Islet precursor cell (in vitro differentiated cells): ENCODE measurements at regions not wholly inside any gene's neighbourhood (a gene's known extent, or its start where the extent isn't known, plus 50 kb on each side); places are given as distances from the start of the nearest gene placed in this dataset.

Source experiments
- DNase-seq: peaks from one replicate; pipeline ENCODE4 v3.0.0-alpha.2; 2018

DNA sequence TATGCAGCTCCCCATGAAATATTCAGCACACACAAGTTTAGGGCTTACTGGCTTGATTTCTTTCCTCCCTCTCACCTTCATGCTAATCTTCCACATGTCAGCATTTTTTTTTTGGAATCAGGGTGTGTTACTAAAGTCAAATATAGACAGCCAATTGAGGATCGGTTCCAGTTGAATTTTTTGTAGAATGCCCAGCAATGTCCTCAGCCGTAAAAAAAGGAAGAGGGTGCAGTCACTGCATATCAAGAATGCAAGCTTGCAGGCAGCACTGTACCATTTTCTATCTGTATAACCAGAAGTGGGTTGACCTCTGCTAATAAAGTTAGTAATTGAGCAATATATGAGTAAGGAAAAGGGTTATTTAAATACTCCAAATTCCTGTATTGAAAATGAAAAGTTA, 51.4 kb upstream of the CHMP2B start:
- no peak for DNase-seq

DNA sequence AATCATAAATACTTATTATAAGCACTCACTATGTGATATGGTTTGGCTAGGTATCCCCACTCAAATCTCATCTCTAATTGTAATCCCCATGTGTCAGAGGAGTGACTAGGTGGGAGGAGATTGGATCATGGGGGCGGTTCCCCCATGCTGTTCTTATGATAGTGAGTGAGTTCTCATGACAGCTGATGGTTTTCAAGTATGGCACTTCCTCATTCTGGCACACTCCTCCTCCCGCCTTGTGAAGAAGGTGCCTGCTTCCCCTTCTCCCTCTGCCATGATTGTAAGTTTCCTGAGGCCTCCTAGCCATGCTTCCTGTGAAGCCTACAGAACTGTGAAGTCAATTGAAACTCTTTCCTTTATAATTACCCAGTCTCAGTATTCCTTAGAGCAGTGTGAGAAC, 53.3 kb upstream of the CHMP2B start:
- DNase-seq: no peak

DNA sequence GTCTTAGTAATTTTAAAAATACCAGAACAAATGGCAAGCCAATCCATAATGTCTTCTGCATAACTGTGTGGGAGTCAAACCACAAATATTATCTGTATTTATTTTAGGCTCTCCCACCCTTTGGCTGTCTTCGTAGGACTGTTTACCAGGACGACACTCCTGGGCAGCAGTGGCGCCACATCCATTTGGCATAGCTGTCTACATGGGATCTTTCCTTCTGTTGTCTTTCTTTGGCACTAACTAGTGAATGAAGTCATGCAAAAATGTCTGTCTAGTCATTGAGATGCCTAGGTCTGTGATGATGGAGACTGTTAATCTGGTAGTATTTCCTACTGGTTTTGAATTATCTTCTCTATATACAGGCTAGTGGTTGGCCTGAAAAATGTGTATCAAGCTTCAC, 54.0 kb upstream of the CHMP2B start:
- DNase-seq: no peak

DNA sequence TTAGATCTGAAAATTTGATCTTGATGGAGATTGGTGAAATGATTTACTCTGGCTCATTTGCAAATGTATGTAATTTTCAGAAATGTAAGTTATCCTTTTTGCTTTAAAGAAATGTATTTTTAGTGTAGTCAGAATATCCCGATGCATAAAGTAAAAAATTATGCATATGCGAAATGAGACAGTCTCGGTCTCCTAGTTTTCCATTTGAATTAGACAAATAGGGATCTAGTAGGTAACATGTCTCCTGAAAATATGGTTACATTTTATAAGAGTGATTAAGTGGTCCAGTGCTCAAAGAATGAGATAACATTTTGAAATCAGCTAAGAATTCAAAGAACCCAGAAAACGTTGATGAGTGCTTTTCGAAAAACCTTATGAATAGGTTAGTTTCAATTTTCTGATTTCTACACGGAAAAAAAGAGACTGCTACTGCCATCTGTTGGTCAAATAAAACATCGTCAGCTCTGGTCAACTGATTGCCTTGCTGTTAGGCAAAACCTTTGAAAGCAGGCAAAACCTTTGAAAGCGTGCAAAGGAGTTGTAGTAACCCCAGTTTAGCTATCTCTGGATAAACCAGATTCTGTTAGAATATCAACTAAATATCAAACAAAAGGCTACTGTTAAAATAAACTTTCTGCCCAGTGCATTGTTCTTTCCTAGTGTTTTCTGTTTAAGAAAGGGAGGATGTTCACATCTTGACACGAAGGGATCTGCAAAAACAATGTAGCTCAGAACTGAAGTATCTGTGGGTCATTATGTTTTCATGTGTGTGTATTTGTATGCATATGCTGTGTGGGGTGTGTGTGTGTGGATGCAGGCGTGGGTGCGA, 59.3 kb upstream of the CHMP2B start:
- DNase-seq: no peak

DNA sequence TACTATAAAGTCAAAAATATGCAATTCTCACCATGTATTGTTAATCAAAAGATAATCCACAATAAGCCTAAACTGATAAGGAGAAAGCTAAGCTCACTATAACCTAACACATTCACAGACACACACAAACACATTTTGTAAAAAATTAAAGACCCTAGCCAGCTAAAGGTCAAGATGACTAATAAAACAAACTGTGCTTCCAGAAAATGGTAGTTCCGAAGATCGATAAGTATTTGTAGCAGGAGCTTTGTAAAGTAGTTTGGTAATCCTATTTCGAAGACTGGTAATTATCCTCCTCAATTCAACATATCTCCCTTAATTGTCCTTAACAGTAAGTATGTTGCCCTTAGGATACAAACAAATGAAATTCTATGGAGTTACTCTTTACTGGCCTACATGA, 62.9 kb upstream of the CHMP2B start:
- no peak for DNase-seq

DNA sequence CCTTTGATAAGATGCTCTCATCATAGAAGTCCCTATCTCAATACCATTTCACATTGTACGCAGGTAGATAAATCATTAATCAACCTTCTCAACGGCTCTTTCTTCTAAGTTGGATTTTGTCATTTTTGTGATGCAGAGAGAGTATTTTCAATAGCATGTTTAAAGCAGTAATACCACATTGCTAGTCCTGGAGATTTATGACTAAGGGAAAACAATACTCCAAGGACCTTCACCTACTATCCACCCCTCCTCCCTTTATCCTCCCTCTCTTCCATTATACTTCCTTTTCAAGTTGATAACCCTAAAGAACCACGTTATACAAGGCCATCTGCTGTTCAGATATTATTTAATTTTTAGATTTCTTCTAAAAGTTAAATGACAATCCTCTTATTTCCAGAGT, 65.3 kb upstream of the CHMP2B start:
- no peak for DNase-seq

DNA sequence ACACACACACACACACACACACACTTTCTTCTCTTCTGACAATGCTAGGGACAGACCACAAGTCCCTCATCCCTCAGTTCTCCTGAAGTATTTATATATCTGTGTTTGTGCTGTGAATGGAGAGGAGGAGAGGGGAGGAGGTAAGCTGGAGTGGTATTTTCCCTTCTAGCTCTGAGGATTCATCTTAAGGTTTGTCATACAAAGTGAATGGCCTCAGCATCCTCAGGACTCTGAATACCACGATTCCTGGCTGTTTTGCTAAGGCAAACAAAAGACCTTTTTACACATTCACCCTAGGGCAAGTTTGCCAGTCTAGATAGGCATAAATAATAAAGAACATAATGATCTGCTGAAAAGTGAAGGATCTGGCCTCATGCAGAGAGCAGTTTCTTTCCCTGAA, 65.7 kb upstream of the CHMP2B start:
- no peak for DNase-seq

DNA sequence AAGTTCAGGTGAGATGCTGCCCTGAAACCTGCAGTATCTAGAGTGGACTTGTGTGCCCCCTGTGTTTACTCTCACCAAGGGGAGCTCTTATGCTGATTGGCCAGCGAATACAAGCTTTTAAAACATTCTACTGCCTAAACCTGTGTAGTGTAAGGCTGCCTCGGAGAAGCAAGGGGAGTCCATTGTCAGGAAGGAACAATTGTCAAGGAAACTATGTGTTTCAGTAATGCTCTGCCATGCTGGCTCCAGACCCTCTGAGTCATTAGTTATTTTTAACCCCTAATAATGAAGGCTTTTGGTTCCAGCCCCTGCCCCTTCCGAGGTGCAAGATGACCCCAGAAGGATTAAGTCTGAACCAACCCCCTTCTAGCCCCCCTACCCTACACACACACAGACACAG, 66.1 kb upstream of the CHMP2B start:
- DNase-seq: no peak

DNA sequence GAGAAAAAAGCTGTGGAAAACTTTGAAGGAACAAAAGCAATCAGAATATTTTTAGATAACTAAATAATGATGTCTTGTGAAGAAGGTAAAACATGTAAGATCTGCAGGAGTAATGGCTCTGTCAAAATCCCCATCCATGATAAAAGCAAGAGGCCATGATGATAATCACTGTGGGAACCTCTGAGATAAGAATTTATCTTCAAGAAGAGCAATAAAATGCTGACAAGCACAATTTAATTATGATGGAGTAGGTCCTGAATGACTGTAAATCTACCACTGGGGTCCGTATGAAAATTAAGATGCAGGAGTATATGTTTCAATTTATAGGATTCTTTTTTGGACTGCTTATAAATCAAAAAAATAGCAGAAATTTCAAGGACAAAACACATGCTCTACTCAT, 68.3 kb upstream of the CHMP2B start:
- DNase-seq: no peak

DNA sequence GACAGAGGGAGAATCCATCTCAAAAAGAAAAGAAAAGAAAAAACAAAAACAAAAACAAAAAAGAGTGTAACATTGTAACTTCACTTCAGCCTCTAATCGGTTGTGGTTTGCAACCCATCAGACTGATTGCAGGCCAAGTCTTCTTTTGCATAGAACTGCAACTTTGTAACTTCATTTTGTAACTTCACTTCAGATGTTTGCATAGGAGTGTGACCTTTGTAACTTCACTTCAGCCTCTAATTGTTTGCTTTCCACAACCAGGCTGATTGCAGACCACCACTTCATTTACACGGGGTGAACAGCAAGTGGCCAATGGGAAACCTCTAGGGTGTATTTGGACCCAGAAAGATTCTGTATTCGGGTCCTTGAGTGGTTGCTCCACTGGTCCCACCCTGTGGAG, 79.1 kb upstream of the CHMP2B start:
- no peak for DNase-seq

DNA sequence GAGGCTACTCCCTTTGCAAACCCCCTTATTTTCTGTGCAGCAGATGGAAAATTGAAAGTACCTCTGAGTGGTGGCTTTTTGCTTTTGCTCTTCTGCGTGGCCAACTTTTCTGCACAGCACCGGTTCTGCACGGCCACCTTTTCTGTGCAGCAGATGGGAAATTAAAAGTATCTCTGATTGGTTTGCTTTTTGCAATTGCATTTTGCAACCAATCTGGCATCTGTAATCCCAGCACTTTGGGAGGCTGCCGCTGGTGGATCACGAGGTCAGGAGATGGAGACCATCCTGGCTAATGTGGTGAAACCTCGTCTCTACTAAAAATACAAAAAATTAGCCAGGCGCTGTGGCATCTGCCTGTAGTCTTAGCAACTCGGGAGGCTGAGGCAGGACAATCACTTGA, 79.5 kb upstream of the CHMP2B start:
- no peak for DNase-seq

DNA sequence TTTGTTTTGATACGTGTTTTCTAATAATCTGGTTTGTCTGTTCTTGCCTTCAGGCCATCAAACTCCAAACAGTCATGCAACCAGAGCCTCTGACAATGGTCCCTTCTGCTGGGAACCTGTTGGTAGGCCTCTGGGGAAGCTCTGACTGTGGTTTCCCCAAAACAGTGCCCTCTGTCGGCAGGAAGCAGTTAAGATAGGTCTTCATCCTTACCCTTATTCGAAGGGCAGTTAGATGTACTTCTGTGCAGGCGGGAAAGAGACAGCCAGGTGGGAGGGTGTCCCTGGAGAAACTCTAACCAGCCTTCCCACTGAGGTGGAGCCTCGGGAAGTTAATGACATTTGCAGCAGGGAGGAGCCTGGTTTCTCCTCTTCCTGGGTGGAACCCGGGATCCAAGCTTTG, 81.6 kb upstream of the CHMP2B start:
- DNase-seq: peak; percentile 74

DNA sequence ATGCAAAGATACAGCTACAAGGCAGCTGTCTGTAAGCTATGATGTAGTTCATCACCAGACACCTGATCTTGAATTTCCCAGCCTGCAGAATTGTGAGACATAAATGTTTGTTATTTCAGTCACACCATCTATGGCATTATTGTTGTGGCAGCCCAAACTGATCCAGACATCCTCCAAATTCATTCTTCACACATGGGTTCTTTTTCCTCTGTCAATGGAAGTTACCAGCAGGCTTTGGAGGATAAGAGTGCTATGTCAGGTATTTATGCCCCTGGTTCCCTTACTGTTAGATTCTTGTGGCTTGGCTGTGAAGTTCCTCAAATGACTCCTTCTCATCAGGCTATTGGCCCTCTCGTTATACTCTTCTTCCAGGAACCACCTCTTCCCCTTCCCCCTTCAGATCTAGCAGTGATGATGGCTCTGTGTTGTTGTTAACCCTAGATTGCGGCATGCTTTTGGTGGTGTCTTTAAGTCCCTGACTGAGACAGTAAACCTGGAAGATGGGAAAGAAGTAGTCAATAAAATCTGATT, 91.0 kb upstream of the CHMP2B start:
- DNase-seq: peak; percentile 52

DNA sequence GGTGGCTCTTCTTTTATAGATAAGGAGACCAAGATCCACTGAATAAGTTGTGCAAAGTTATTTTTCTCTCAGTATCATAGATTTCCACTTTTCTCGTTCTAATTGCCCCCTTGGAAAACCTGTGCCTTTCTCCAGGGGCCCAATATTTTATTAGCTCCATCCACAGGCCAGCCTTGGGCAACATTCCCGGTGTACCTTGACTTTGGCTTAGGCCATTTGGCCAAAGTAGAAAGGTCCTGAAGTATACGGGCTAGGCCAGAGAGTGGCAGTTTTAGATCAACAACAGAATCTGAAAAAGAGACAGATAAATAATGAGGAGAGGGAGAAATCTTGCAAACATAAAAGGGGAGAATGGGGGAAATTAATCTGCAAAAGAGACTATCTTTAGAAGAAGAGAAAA, 91.7 kb upstream of the CHMP2B start:
- no peak for DNase-seq

DNA sequence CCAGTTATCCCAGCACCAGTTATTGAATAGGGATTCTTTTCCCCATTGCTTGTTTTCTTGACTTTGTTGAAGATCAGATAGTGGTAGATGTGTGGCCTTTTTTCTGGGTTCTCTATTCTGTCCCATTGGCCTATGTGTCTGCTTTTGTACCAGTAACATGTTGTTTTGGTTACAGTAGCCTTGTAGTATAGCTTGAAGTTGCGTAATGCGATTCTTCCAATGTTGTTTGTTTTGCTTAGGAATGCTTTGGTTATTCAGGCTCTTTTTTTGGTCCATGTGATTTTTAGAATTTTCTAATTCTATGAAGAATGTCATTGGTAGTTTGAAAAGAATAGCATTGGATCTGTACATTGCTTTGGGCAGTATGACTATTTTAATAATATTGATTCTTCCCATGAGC, 94.3 kb upstream of the CHMP2B start:
- no peak for DNase-seq

DNA sequence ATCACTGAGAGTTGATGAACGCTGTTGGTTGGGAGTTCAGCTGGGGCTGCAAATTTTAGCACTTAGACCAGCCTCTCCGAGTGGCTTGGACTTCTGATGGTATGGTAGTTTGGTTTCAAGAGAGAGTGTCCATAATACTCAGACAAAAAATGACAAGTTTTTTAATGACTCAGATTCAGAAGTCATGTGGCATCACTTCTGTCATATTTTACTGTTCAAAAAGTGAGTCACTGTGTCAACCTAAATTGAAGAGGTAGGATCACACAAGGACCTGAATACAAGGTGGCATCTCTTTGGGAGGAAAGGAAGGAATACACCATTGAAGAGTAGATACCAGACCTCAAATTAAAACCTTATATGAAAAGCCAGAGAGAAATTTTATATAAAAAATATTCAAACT, 99.1 kb upstream of the CHMP2B start:
- no peak for DNase-seq

DNA sequence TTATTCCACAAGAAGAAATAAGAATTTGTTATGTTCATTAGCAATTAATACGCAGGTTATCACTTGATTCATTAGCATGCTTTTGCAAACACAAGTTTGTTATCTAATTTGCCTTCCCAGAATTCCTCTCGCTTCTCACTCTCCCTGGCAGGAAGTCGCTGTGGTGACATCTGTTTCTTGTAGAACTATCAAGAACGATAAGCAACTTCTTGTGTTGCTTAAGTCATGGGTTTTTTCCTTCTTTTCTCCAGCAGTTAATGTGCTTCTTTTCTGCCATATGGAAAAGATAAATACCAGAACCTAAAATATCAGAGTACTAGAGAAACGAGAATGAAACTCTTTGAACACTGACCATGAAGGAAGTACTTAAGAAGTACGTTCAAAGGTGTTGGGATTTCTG, 99.8 kb upstream of the CHMP2B start:
- DNase-seq: no peak

DNA sequence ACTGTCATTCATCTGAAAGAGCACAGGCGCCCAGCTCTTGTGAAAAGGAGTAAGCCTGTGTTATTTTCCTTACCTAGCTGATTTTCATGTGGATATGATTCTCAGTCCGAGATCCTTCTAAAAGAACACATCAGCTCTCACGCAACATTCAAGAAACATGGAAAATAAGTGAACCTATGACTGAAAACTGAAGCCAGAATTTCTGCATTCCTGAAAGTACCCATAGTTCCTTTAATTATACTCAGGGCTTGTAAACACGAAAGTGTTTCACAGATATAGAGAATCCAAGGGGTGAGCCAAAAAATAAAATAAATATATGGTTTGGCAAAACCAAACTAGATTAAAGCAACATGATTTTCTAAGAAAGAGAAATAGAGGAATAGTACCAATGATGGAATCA, 100.8 kb upstream of the CHMP2B start:
- DNase-seq: no peak

DNA sequence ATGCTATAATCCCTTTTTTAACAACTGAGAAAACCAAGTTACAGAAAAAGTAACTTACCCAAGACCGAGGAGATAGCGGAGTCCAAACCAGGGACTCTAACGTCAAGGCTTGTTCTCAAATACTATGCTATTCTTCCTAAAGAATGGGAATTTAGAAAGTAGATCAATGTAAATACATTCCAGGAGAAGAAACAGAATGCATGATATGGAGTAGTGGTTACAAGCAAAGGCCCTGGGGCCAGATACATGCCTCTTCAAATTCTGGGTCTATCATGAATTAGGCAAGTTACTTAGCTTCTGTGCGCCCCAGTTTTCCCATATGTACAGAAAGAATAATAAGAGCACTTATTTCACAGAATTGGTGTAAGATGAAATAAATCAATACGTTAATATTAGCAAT, 102.0 kb upstream of the CHMP2B start:
- no peak for DNase-seq

DNA sequence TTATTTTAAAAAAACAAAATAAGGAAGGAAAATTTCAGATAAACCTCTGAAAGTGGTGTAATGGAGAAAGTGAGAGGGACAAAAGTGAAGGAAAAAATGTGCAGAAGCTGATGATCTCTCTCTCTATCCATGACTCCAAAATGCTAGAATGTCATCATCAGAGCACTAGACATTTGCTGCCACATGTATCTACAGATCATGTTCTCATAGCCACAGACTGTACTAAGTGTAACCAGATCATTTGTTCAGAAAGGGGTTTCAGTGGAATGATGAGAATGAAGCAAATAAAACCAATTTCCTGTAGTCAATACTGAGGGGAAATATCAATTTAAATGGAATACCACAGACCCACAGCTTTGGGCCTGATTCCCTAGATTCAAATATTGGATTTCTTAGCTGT, 104.3 kb upstream of the CHMP2B start:
- no peak for DNase-seq

DNA sequence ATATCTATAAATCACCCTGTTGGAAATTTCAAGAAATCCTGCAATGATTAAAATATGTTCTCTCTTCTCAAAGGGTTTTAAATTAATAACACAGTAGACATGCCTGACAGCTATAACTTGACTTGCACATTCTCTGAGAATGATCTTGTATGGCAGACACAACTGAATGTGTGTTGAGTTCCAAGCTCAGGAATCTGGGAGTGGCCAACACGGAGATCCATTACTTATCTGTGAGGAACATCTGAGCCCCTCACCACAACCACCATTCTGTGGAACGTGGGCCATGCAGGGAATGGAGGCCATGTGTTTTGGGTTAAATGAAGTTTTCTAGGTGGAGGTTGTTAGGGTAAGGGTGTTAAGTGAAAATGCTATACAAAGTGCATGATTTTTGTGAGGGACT, 105.3 kb upstream of the CHMP2B start:
- DNase-seq: no peak

DNA sequence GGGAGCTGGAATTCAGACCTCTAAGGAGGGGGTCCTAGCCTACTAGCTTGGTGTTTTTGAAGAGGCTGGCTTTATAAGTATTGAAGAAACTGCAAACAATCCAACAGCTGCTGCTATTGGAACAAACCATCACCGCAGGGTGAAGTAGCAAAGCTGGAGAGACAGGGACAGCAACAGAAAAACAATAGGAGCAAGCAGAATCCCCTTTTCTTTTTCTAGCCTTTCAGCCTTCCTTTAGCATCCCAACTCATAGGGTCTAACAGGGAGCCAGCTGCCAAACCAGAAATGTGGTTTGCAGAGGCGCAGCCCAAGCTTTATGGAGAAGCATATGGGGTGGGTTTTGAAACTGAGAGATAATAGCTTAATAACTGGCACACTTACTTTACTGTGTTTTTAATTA, 106.2 kb upstream of the CHMP2B start:
- DNase-seq: no peak

DNA sequence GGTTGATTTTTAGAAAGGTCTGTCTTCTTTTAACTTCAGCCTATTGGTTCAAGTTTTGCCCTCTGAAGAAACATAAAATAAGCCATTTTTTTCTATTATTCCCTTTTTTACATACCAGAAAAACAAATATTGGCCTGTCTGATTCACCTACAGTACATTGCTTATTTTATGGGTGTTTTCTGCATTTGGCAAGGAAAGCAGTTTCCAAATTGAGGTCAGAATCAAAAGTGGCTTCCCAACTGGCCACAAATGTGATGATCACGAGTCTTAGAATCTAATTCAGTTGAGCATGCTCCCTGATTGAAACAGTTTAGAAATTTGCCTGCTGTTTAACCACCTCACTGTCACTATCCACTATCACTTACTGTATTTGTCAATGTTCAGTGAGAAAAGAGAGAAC, 106.9 kb upstream of the CHMP2B start:
- DNase-seq: no peak

DNA sequence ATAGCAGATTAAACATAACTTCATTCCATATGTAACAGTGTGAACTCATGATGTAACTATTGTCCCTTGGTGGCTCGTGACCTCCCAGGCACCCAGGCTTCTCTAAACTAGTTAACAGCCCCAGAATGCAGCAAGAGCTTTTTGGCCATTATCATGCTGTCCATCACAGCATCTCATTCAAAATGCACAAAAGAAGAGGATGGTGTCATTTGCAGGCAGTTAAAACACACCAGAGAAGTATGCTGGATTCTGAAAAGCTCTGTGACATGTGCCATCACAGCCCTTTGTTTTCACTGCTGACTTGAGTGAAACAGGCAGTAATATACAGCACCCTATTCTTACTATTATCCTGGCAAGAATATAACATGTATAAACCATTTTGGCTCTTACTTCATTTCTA, 117.6 kb upstream of the CHMP2B start:
- no peak for DNase-seq
